PC-9 (cell line): ENCODE measurements at regions not wholly inside any gene's neighbourhood (a gene's known extent, or its start where the extent isn't known, plus 50 kb on each side); places are given as distances from the start of the nearest gene placed in this dataset.

Experiments
- BruUV-seq: library from RNA; stranded (reverse); fragments of 400-500 nt; replicated peaks from 2 replicates; lab custom pipeline; 2021; lab: Mats Ljungman, UMichigan
- CTCF ChIA-PET: fragments of 300-600 bp; sonication (Branson Sonifier 250); formaldehyde crosslinking; loops from one replicate; lab custom pipeline; 2022; ENCODE audit warnings: antibody characterized with exemption; lab: Charles Lee
- POLR2A ChIA-PET: fragments of 300-600 bp; sonication (Branson Sonifier 250); formaldehyde crosslinking; loops from one replicate; lab custom pipeline; 2022; ENCODE audit warnings: antibody characterized with exemption; ENCODE audit not compliant: unreplicated experiment; lab: Charles Lee
- DNase-seq, 2 experiments: peaks; one replicate each; pipeline versions ENCODE4 v3.0.0 to v3.0.0-alpha.2; 2015 to 2022; ENCODE audit warnings: mixed read lengths in 1 of 2
- H2AFZ ChIP-seq: fragments of 200-600 bp; sonication (generic); 2 replicates; pipeline ENCODE4 v1.8.1; 2017; ENCODE audit warnings: antibody characterized with exemption
- H3F3A ChIP-seq: fragments of 200-600 bp; sonication (generic); 2 replicates; pipeline ENCODE4 v1.8.1; 2017; ENCODE audit warnings: antibody characterized with exemption, mild to moderate bottlenecking, low read depth; ENCODE audit not compliant: insufficient read depth
- H3K27ac ChIP-seq: fragments of 200-600 bp; sonication (generic); 2 replicates; pipeline ENCODE4 v1.6.1; 2016; ENCODE audit warnings: mixed run types
- H3K27me3 ChIP-seq: fragments of 200-600 bp; sonication (generic); 2 replicates; pipeline ENCODE4 v1.6.1; 2016; ENCODE audit warnings: low read depth, mixed run types; ENCODE audit not compliant: insufficient read depth
- H3K36me3 ChIP-seq: fragments of 200-600 bp; sonication (generic); 2 replicates; pipeline ENCODE4 v1.6.1; 2016; ENCODE audit warnings: low read depth, mixed run types
- H3K4me1 ChIP-seq: fragments of 200-600 bp; sonication (generic); replicated peaks from 2 replicates; pipeline ENCODE4 v1.6.1; 2016; ENCODE audit warnings: mixed run types; ENCODE audit not compliant: insufficient read depth
- H3K4me2 ChIP-seq: fragments of 200-600 bp; sonication (generic); 2 replicates; pipeline ENCODE4 v1.6.1; 2017; ENCODE audit warnings: mixed run types
- H3K4me3 ChIP-seq: fragments of 200-600 bp; sonication (generic); 2 replicates; pipeline ENCODE4 v1.6.1; 2016; ENCODE audit warnings: mixed run types
- H3K79me2 ChIP-seq: fragments of 200-600 bp; sonication (generic); 2 replicates; pipeline ENCODE4 v1.6.1; 2017; ENCODE audit warnings: low read depth, mixed run types
- H3K9me2 ChIP-seq: fragments of 200-600 bp; sonication (generic); 2 replicates; pipeline ENCODE4 v1.8.1; 2017; ENCODE audit warnings: mild to moderate bottlenecking; ENCODE audit not compliant: insufficient read depth
- H3K9me3 ChIP-seq: fragments of 200-600 bp; sonication (generic); 2 replicates; pipeline ENCODE4 v1.8.1; 2016; ENCODE audit warnings: low read depth; ENCODE audit not compliant: insufficient read depth
- H4K20me1 ChIP-seq: fragments of 200-600 bp; sonication (generic); 2 replicates; pipeline ENCODE4 v1.8.1; 2017; ENCODE audit not compliant: insufficient read depth
- EZH2 ChIP-seq: fragments of 200-600 bp; sonication (generic); IDR thresholded peaks from 2 replicates; pipeline ENCODE4 v1.8.0; 2017; ENCODE audit warnings: antibody characterized with exemption, low read depth
- intact Hi-C: fragments of 100-400 bp; cut with micrococcal nuclease; formaldehyde crosslinking; loops from one replicate; pipeline ENCODE4 v1.10.0; 2022; ENCODE audit not compliant: unreplicated experiment
- TF ChIP-seq, protein P1 (sequence below): fragments of 200-600 bp; sonication (generic); conservative IDR thresholded peaks from 2 replicates; pipeline ENCODE4 v1.6.1; 2017; ENCODE audit warnings: mixed run types, antibody characterized with exemption, mild to moderate bottlenecking, moderate library complexity

DNA sequence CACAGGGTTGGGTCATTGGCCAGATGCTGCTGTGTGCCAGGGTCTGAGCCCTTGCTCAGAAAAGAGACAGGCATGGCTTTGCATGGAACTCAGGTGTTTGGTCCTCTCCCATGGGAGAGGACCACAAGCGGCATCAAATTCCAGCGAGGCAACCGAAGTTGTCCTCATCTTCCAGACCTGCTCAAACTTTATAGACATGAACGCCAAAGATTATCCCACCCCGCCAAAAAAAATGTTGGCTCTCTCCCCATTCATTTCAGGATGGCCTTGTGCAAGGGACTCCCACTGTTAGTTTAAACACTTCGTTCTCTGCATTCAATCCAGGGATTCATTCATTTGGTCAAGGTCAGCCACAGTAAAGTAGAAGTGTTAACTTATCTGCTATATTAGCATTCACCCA, 360.8 kb upstream of the ZFHX3 start:
- H3K36me3 ChIP-seq, result no peaks in the 10 kb centered on the region
- no peaks in the 10 kb centered on the region for H3K9me2 ChIP-seq
- H3K4me3 ChIP-seq, result no peak overlapping the region
- no peak overlapping the region for H3K27ac ChIP-seq
- no peaks in the 10 kb centered on the region for H3F3A ChIP-seq
- ChIA-PET CTCF (no interaction called here), POLR2A (no interaction called here)
- no peak overlapping the region for H2AFZ ChIP-seq
- H3K9me3 ChIP-seq, result no peaks in the 10 kb centered on the region
- intact Hi-C loops, result no loop called here
- H3K79me2 ChIP-seq, result no peaks in the 10 kb centered on the region
- H3K4me2 ChIP-seq, result no peak overlapping the region
- no TSS peak for BruUV-seq
- H4K20me1 ChIP-seq, result no peaks in the 10 kb centered on the region
- peaks cover 72% of the 10 kb centered on the region for H3K27me3 ChIP-seq
- TF ChIP-seq EZH2, result no peak
- TF ChIP-seq, protein P1, sequence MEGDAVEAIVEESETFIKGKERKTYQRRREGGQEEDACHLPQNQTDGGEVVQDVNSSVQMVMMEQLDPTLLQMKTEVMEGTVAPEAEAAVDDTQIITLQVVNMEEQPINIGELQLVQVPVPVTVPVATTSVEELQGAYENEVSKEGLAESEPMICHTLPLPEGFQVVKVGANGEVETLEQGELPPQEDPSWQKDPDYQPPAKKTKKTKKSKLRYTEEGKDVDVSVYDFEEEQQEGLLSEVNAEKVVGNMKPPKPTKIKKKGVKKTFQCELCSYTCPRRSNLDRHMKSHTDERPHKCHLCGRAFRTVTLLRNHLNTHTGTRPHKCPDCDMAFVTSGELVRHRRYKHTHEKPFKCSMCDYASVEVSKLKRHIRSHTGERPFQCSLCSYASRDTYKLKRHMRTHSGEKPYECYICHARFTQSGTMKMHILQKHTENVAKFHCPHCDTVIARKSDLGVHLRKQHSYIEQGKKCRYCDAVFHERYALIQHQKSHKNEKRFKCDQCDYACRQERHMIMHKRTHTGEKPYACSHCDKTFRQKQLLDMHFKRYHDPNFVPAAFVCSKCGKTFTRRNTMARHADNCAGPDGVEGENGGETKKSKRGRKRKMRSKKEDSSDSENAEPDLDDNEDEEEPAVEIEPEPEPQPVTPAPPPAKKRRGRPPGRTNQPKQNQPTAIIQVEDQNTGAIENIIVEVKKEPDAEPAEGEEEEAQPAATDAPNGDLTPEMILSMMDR, result no peak
- H3K4me1 ChIP-seq, result no peaks in the 10 kb centered on the region
- no peak for DNase-seq

DNA sequence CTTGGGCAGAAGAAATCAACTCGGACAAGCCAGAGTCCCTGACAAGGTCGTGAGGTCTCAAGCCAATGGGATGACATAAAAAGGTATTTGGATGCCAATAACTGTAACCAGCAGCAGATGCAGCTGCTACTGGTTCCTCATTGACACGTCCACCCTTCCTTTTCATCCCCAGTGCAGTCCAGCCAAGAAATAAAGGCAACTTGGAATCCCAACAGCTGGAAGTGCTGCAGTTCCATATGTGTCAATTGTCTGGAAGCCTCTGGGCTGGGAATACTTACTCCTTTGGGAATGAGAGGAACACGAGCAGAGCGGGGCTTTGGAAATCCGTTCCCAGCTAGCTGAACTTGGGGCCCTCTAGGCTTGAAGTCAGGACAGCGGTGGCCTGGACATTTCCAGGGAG, 360.4 kb upstream of the ZFHX3 start:
- ChIA-PET CTCF (no interaction called here), POLR2A (no interaction called here)
- intact Hi-C loops, result no loop called here
- H3K79me2 ChIP-seq, result no peaks in the 10 kb centered on the region
- H3K36me3 ChIP-seq, result no peaks in the 10 kb centered on the region
- no peak for TF ChIP-seq EZH2
- TF ChIP-seq, protein P1, result no peak
- H3K4me3 ChIP-seq, result no peak overlapping the region
- H3K27me3 ChIP-seq, result peaks cover 73% of the 10 kb centered on the region
- no peaks in the 10 kb centered on the region for H3K9me2 ChIP-seq
- no peak for DNase-seq
- no peaks in the 10 kb centered on the region for H3K9me3 ChIP-seq
- no peaks in the 10 kb centered on the region for H3K4me1 ChIP-seq
- H2AFZ ChIP-seq, result no peak overlapping the region
- H3F3A ChIP-seq, result no peaks in the 10 kb centered on the region
- no peaks in the 10 kb centered on the region for H4K20me1 ChIP-seq
- BruUV-seq, result no TSS peak
- no peak overlapping the region for H3K4me2 ChIP-seq
- H3K27ac ChIP-seq, result no peak overlapping the region

DNA sequence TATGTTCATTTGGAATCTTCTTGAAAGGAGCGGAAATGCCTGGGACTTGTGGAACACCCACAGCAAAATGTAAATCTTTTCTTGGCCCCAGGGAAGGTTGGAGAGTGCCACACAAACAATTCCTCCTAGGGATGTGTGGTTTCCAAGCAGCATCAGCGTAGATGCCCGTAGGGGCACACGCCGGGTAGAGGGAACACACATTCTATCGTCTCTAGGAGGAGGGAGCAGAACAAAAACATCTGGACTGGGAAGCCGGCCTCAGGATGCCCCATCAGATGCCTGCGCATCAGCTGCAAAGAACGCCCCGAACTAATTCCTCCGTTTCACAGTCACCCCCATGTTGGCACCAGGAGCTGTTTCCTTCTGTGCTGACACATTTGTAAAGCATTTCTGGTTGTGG, 357.9 kb upstream of the ZFHX3 start:
- Histone ChIP-seq H3K4me2 (no peak overlapping the region), H3K9me3 (no peaks in the 10 kb centered on the region), H4K20me1 (no peaks in the 10 kb centered on the region), H2AFZ (no peak overlapping the region), H3K27me3 (peaks cover 83% of the 10 kb centered on the region), H3K79me2 (no peaks in the 10 kb centered on the region), H3K9me2 (no peaks in the 10 kb centered on the region), H3F3A (no peaks in the 10 kb centered on the region), H3K27ac (no peak overlapping the region), H3K4me1 (no peaks in the 10 kb centered on the region), H3K36me3 (no peaks in the 10 kb centered on the region), H3K4me3 (no peak overlapping the region)
- TF ChIP-seq, protein P1, result no peak
- TF ChIP-seq EZH2, result no peak
- no peak for DNase-seq
- POLR2A ChIA-PET, result no interaction called here
- no TSS peak for BruUV-seq
- CTCF ChIA-PET, result no interaction called here
- intact Hi-C loops, result no loop called here
